MCF 10A (cell line): ENCODE measurements at regions not wholly inside any gene's neighbourhood (a gene's known extent, or its start where the extent isn't known, plus 50 kb on each side); places are given as distances from the start of the nearest gene placed in this dataset.

Experiments used
- BruUV-seq: library from RNA; stranded (reverse); fragments of 400-500 nt; replicated peaks from 2 replicates; lab custom pipeline; 2021; lab: Mats Ljungman, UMichigan
- CTCF ChIA-PET: fragments of 300-600 bp; sonication (Branson Sonifier 250); formaldehyde crosslinking; extraction: SDS; loops from one replicate; lab custom pipeline; 2021; ENCODE audit warnings: antibody characterized with exemption, inconsistent platforms; lab: Yijun Ruan, JAX
- POLR2A ChIA-PET: fragments of 300-600, 350-650 bp; sonication (Branson Sonifier 250); formaldehyde crosslinking; extraction: SDS; loops from one replicate; lab custom pipeline; 2020; ENCODE audit warnings: antibody characterized with exemption, inconsistent platforms; lab: Yijun Ruan, JAX
- DNase-seq: peaks from one replicate; pipeline ENCODE4 v3.0.0-alpha.2; 2018; ENCODE audit not compliant: unreplicated experiment
- H3K27ac Mint-ChIP-seq: one replicate; pipeline ENCODE4 v1.8.0; 2022; ENCODE audit warnings: mild to moderate bottlenecking, low read depth, mixed read lengths; ENCODE audit not compliant: unreplicated experiment
- H3K27me3 Mint-ChIP-seq: one replicate; pipeline ENCODE4 v1.8.0; 2022; ENCODE audit warnings: mixed read lengths; ENCODE audit not compliant: insufficient read depth, unreplicated experiment
- H3K36me3 Mint-ChIP-seq: one replicate; pipeline ENCODE4 v1.8.0; 2022; ENCODE audit warnings: mild to moderate bottlenecking, moderate library complexity, mixed read lengths; ENCODE audit not compliant: insufficient read depth, unreplicated experiment
- H3K4me1 Mint-ChIP-seq: one replicate; pipeline ENCODE4 v1.8.0; 2022; ENCODE audit warnings: mixed read lengths; ENCODE audit not compliant: insufficient read depth, unreplicated experiment
- H3K4me3 Mint-ChIP-seq: one replicate; pipeline ENCODE4 v1.8.0; 2022; ENCODE audit warnings: mild to moderate bottlenecking, moderate library complexity, mixed read lengths; ENCODE audit not compliant: unreplicated experiment
- H3K9me3 Mint-ChIP-seq: one replicate; pipeline ENCODE4 v1.8.0; 2022; ENCODE audit warnings: mixed read lengths; ENCODE audit not compliant: unreplicated experiment
- intact Hi-C: fragments of 100-400 bp; cut with micrococcal nuclease; formaldehyde crosslinking; loops from 2 replicates; pipeline ENCODE4 v1.14.1; 2022
- TF ChIP-seq, protein P1 (sequence below): fragments of 200-600 bp; IDR thresholded peaks from one replicate; pipeline ENCODE4 v1.8.0; 2022; ENCODE audit warnings: antibody characterized with exemption, mild to moderate bottlenecking; ENCODE audit not compliant: unreplicated experiment

DNA sequence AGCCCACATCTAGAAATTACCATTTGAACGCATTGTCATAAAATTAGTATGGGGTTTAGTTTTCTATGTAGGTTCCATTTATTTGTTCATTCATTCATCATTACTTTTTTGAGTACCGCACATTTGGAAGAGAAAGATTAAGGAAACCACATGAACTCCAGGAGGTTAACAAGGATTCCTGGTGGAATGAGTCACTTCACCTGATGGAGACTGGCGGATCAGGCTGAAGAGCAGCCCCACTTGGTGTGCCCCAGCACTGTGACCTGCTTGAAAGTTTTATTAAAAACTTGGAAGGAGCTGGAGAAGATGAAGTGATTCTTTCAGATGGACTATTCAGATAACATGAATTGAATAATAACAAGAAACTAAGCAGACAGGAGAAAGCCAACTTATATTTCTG is 293.6 kb upstream of the CDH11 start:
- TF ChIP-seq, protein P1, sequence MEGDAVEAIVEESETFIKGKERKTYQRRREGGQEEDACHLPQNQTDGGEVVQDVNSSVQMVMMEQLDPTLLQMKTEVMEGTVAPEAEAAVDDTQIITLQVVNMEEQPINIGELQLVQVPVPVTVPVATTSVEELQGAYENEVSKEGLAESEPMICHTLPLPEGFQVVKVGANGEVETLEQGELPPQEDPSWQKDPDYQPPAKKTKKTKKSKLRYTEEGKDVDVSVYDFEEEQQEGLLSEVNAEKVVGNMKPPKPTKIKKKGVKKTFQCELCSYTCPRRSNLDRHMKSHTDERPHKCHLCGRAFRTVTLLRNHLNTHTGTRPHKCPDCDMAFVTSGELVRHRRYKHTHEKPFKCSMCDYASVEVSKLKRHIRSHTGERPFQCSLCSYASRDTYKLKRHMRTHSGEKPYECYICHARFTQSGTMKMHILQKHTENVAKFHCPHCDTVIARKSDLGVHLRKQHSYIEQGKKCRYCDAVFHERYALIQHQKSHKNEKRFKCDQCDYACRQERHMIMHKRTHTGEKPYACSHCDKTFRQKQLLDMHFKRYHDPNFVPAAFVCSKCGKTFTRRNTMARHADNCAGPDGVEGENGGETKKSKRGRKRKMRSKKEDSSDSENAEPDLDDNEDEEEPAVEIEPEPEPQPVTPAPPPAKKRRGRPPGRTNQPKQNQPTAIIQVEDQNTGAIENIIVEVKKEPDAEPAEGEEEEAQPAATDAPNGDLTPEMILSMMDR, result no peak
- Mint-ChIP-seq H3K4me3 (no peak overlapping the region), H3K4me1 (no peaks in the 10 kb centered on the region), H3K9me3 (peaks cover 28% of the 10 kb centered on the region), H3K27ac (no peak overlapping the region), H3K36me3 (no peaks in the 10 kb centered on the region), H3K27me3 (no peaks in the 10 kb centered on the region)
- ChIA-PET POLR2A (interaction anchor here (0.6 kb wide), 1 partner anchor 32 kb away, joined by 4 read pairs; no protein-coding TSS in a partner anchor), CTCF (no interaction called here)
- BruUV-seq, result no TSS peak
- peak; percentile 58 for DNase-seq
- intact Hi-C loops, result no loop called here

DNA sequence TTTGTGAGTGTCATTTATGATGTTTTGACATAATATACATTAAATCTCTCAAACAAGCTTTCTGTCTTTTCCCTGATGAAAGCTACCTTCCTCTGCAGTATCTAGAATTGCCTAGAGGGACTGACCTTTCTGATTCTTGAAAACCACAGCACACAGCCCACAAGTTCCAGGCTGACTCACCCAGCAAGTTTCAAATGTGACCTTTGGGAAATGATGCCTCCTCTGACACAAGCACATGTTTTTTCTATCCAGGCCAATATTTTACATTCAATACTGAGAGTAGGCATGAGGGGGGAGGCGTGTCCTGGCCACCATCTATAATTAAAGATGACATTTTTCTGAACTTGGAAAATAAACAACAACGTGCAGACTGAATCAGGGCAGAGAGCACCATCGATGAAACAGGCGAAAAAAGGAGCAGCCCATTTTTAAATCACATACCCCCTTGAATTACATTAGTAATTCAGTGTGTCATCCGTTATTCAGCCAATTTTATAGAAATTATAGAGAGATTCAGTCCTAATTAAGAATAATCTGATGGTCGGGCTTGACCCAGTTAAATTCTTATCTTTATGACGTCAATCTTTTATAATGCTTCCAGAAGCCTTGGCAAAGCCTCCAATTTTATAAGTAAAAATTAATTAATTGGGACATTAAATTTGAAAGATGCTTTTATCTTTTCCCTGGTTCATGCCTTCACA is 292.6 kb upstream of the CDH11 start:
- Mint-ChIP-seq H3K27ac (no peak overlapping the region), H3K4me3 (no peak overlapping the region), H3K4me1 (no peaks in the 10 kb centered on the region), H3K9me3 (peaks cover 24% of the 10 kb centered on the region), H3K36me3 (no peaks in the 10 kb centered on the region), H3K27me3 (no peaks in the 10 kb centered on the region)
- BruUV-seq, result no TSS peak
- peak; percentile 92 for DNase-seq
- CTCF ChIA-PET, result no interaction called here
- TF ChIP-seq, protein P1, result no peak
- intact Hi-C loops, result no loop called here
- POLR2A ChIA-PET, result no interaction called here

DNA sequence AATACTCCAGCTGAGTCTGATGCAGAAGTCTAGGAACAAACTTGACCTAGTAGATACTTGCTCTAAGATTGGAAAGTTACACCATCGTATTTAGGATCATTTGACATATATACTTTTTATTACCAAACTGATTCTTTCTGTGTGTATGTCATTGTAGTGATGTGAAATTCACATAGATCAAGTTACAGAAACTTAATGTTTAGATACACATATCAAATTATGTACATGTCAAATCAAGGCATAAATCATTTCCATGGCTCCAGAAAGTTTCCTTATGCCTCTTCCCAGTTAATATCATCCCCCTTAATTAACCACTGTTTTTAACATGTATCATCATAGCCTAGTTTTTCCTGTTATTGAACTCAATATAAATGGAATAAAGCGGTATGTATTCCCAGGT is 292.0 kb upstream of the CDH11 start:
- Mint-ChIP-seq H3K4me3 (no peak overlapping the region), H3K36me3 (no peaks in the 10 kb centered on the region), H3K27ac (no peak overlapping the region), H3K4me1 (no peaks in the 10 kb centered on the region), H3K27me3 (no peaks in the 10 kb centered on the region), H3K9me3 (peaks cover 18% of the 10 kb centered on the region)
- ChIA-PET POLR2A (no interaction called here), CTCF (no interaction called here)
- TF ChIP-seq, protein P1, result no peak
- no TSS peak for BruUV-seq
- intact Hi-C loops, result no loop called here
- DNase-seq, result no peak

DNA sequence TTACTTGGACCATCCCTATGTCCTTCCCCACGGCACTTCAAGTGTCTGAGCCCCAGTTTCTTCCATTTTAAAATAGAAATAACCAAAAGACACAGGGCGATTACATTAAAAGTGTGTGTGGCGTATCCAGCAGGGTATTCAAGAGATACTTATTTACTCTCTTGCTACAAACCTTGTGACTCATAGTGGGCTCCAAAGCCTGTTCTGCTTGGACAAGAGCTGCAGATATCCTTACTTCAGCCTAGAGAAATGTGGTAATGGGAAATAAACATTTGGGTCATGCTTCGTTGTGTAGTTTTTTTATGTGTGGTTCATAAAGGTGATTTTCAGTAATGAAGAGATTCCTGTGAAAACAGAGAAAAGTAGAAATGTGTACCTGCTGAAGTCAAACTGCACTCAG is 288.9 kb upstream of the CDH11 start:
- H3K27ac Mint-ChIP-seq, result no peak overlapping the region
- no TSS peak for BruUV-seq
- peaks cover 25% of the 10 kb centered on the region for H3K9me3 Mint-ChIP-seq
- ChIA-PET POLR2A (no interaction called here), CTCF (interaction anchor here (0.5 to 0.6 kb wide), 2 partner anchors 8 to 332 kb away, joined by 3 read pairs; no protein-coding TSS in a partner anchor)
- H3K4me3 Mint-ChIP-seq, result no peak overlapping the region
- H3K36me3 Mint-ChIP-seq, result no peaks in the 10 kb centered on the region
- TF ChIP-seq, protein P1, result no peak
- H3K4me1 Mint-ChIP-seq, result no peaks in the 10 kb centered on the region
- intact Hi-C loops, result no loop called here
- DNase-seq, result peak; percentile 34
- no peaks in the 10 kb centered on the region for H3K27me3 Mint-ChIP-seq
